Heart left ventricle (tissue), 13 donors: ENCODE measurements at regions not wholly inside any gene's neighbourhood (a gene's known extent, or its start where the extent isn't known, plus 50 kb on each side); places are given as distances from the start of the nearest gene placed in this dataset.
"Not testable (repeated sequence)": the region's sequence is repeated elsewhere in the genome, so short reads cannot be mapped to it uniquely, and the experiment has no call there.

Experiments used
- POLR2A ChIP-seq, 2 donors: fragments of 450-650 bp; IDR thresholded peaks; one replicate each; pipeline ENCODE4 v1.6.1; 2017; ENCODE audit warnings: antibody characterized with exemption in 2 of 2, mild to moderate bottlenecking in 2 of 2, moderate library complexity in 2 of 2
- TF ChIP-seq, protein P1 (sequence below), 12 donors: fragments of 200-600 bp; sonication (generic) in 4 of 12; IDR thresholded peaks; one replicate each; pipeline versions ENCODE4 v1.5.0 to v1.8.0; 2018 to 2022; ENCODE audit warnings: antibody characterized with exemption in 12 of 12, mild to moderate bottlenecking in 5 of 12
- donor health status: ischemic (EF 13 %, LVEDD 7.1; RV severe dilation, severe dysfunction).
- donor health status: DM: no; HTN: yes; CAD: no.
- donor health status: DM: no; HTN: no; CAD: no.
- donor health status: ischemic (EF 25% LVEDD 6.9; RV normal size, moderate dysfunction).
- donor health status: ischemic (EF 25% LVEDD 5.7; RV mildly dilated, moderate dysfunction).
- donor health status: ischemic (EF 35%, LVEDD 5.7; RV mildly dilated, moderate dysfunction).
- donor health status: nonischemic (EF 11% LVEDD 7.7; RV severe dilation, severe dysfunction).
- donor health status: DM: yes; HTN: yes; CAD: no.
- donor health status: PGD.
- donor health status: ischemic (EF 29% LVEDD 5.4; RV normal size, mild dysfunction).
- donor health status: nonischemic (EF 23%, LVEDD 6.1; RV moderate dilation, normal function).

DNA sequence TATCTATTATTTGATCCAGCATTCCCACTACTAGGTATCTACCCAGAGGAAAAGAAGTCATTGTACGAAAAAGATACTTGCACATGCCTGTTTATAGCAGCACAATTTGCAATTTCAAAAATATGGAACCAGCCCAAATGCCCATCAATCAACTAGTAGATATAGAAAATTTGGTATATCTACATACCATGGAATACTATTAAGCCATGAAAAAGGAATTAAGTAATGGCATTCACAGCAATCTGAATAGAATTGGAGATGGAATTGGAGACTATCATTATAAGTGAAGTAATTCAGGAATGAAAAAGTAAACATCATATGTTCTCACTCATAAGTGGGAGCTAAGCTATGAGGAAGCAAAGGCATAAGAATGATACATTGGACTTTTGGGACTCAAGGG, 177.2 kb upstream of the TAS2R1 start:
- TF ChIP-seq POLR2A (IDR thresholded peaks at IDR 0.05) = not testable (repeated sequence)
- TF ChIP-seq, protein P1, sequence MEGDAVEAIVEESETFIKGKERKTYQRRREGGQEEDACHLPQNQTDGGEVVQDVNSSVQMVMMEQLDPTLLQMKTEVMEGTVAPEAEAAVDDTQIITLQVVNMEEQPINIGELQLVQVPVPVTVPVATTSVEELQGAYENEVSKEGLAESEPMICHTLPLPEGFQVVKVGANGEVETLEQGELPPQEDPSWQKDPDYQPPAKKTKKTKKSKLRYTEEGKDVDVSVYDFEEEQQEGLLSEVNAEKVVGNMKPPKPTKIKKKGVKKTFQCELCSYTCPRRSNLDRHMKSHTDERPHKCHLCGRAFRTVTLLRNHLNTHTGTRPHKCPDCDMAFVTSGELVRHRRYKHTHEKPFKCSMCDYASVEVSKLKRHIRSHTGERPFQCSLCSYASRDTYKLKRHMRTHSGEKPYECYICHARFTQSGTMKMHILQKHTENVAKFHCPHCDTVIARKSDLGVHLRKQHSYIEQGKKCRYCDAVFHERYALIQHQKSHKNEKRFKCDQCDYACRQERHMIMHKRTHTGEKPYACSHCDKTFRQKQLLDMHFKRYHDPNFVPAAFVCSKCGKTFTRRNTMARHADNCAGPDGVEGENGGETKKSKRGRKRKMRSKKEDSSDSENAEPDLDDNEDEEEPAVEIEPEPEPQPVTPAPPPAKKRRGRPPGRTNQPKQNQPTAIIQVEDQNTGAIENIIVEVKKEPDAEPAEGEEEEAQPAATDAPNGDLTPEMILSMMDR (IDR thresholded peaks at IDR 0.05) = not testable (repeated sequence)
